ENCODE measurements at regions not wholly inside any gene's neighbourhood (a gene's known extent, or its start where the extent isn't known, plus 50 kb on each side); places are given as distances from the start of the nearest gene placed in this dataset.
A peak's percentile ranks its signal among the peaks of the same experiment; 100 is the strongest.

DNA sequence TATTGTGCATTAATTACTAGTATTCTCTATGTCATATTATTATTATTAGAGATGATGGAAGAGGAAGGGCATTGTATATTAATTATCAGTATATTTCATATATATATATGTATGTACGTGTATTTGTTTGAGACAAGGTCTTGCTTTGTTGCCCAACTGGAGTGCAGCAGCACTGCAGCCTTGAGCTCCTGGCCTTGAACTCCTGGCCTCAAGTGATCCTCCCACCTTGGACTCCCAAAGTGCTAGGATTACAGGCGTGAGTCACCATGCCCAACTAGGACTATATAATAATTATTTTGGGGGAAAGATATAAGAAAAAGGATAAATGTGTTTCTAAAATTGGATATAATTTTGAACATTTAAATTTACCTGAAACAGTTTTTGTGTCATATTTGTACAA lies 63.2 kb upstream of the USP24 start:
- TF ChIP-seq CTCF (IDR thresholded peaks at IDR 0.05) = no peak
- no peak for TF ChIP-seq POLR2A (IDR thresholded peaks at IDR 0.05)
- ATAC-seq (no peak), DNase-seq (no peak)
- no peak overlapping the region for H3K27ac ChIP-seq
- no peaks in the 10 kb centered on the region for H3K4me1 ChIP-seq
- no peaks in the 10 kb centered on the region for H3K36me3 ChIP-seq (replicated peaks in 1 of 2; ENCODE audit: insufficient read depth in 1 of 2, low read depth in 2 of 2)
- no peaks in the 10 kb centered on the region for H3K9me3 ChIP-seq
- intact Hi-C loops (cut with DNase I) = loop anchor here (5.0 kb wide), 1 partner anchor 136 kb away; no protein-coding TSS in a partner anchor
- H3K27me3 ChIP-seq = no peaks in the 10 kb centered on the region
- 40 to 68% methylated on average over 2 of the region's 2 CpGs for WGBS, 2 donors
- H3K4me3 ChIP-seq = no peak overlapping the region

DNA sequence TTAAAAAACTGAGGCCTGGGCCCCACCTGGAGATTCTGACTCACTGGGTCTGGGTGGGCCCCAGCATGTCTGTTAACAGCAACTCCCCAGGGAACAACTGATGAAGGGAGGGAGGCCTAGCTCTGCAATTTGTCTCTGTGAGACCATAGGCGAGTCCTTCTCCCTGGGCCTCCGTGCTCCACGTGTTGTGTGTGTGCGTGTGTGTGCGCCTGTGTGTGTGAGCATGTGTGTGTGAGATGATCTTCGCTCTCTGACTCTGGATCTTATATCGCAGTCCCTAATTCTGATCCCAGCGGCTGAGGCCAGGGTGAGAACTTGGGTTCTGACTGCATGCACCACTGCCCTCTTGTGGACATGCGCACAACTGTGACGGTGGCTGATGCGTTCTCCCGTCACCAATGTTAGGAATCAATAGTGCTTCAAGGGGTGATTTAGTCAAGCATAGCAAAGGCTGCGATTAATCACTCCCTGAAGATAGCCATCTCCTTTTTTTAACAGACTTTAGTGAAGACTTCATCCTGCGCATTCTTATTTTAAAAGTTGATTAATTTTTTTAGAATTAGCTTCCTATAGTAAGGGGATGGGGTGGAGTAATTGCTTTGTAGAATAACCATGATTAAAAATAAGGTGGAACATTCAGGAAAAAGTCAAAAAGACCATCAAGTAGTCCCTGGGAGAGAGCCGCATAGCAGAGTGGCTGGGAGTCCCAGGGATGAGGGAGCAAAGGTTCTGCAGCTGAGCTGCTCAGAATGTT lies 62.4 kb upstream of the USP24 start:
- DNase-seq = peak; percentile 79 to 85 (median 82)
- no peaks in the 10 kb centered on the region for H3K36me3 ChIP-seq (replicated peaks in 1 of 2; ENCODE audit: insufficient read depth in 1 of 2, low read depth in 2 of 2)
- H3K4me1 ChIP-seq = no peaks in the 10 kb centered on the region
- H3K27ac ChIP-seq = no peak overlapping the region
- peak; percentile 90 for ATAC-seq
- TF ChIP-seq POLR2A (IDR thresholded peaks at IDR 0.05) (no peak), CTCF (IDR thresholded peaks at IDR 0.05) (peak; percentile 54 to 93 (median 85))
- H3K4me3 ChIP-seq = no peak overlapping the region
- 1 to 17% methylated on average over 7 to 14 of the region's 15 CpGs for WGBS, 2 donors
- H3K27me3 ChIP-seq = no peaks in the 10 kb centered on the region
- intact Hi-C loops (cut with DNase I) = loop anchor here (5.0 kb wide), 1 partner anchor 135 kb away; no protein-coding TSS in a partner anchor
- no peaks in the 10 kb centered on the region for H3K9me3 ChIP-seq

DNA sequence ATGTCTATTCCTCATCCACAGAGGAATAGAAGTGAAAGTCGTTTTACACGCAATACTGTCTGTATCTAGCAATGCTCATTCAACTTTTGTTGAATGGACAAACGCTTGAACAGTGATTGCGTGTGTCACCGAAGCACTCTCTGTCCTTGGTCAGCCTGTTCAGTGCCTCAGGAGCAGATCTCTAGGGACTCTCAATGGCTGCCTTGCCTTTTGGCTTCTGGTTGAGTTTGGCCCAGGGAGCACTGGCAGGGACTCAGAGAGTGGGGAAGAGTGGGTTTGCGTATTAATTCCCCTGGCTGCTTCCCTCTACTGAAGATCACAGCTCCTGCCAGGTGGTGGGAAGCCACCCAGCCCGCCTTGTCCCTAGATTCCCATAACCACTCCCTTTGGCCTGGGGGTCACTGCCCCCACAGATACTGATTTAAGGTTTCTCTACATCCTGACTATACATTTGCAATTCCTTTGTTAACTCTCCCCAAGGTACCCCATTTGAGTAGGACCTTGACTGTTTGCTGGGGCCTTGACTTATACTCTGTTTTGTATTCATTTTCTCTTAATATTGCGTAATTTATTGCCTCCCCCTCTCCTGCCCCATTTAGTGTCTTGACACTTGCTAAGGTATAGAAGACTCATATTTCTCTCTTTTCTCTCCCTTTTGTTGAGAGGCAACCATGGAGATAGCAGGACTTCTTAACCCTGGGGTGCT lies 61.7 kb upstream of the USP24 start:
- no peaks in the 10 kb centered on the region for H3K36me3 ChIP-seq (replicated peaks in 1 of 2; ENCODE audit: insufficient read depth in 1 of 2, low read depth in 2 of 2)
- intact Hi-C loops (cut with DNase I) = loop anchor here (5.0 kb wide), 1 partner anchor 135 kb away; no protein-coding TSS in a partner anchor
- ATAC-seq = no peak
- H3K4me1 ChIP-seq = no peaks in the 10 kb centered on the region
- no peak for TF ChIP-seq CTCF (IDR thresholded peaks at IDR 0.05)
- no peak for TF ChIP-seq POLR2A (IDR thresholded peaks at IDR 0.05)
- 79 to 84% methylated on average over 8 of the region's 8 CpGs for WGBS, 2 donors
- no peaks in the 10 kb centered on the region for H3K9me3 ChIP-seq
- H3K27ac ChIP-seq = no peak overlapping the region
- DNase-seq = no peak
- H3K27me3 ChIP-seq = no peaks in the 10 kb centered on the region
- H3K4me3 ChIP-seq = no peak overlapping the region

DNA sequence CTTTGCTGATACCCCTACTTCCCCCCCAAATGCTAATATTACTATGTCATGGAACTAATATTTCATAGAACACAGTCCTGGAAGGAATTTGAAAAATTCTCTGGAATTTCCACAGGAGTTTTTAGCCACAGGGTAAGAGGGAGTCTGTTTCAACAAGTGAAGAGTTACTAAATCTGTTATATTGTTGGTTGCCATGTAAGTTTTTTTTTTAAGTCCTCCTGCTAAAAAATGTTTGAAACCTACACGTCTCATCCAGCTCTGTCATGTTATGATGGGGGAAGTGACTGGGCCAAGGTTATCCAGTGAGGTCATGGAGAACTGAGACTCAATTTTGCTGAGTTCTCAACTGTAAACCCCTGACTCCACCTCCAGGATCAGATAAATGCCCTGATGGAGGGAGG lies 60.8 kb upstream of the USP24 start:
- TF ChIP-seq CTCF (IDR thresholded peaks at IDR 0.05) (no peak), POLR2A (IDR thresholded peaks at IDR 0.05) (no peak)
- no peaks in the 10 kb centered on the region for H3K9me3 ChIP-seq
- no peaks in the 10 kb centered on the region for H3K36me3 ChIP-seq (replicated peaks in 1 of 2; ENCODE audit: insufficient read depth in 1 of 2, low read depth in 2 of 2)
- intact Hi-C loops (cut with DNase I) = loop anchor here (5.0 kb wide), 1 partner anchor 134 kb away; no protein-coding TSS in a partner anchor
- DNase-seq (no peak), ATAC-seq (no peak)
- no peak overlapping the region for H3K27ac ChIP-seq
- H3K4me3 ChIP-seq = no peak overlapping the region
- H3K27me3 ChIP-seq = no peaks in the 10 kb centered on the region
- WGBS, 2 donors = 27 to 29% methylated on average over 1 of the region's 1 CpG
- no peaks in the 10 kb centered on the region for H3K4me1 ChIP-seq
